SIG-M5 treated with dmso at 0.1 percent for 504 hours (cell line): ENCODE measurements at regions not wholly inside any gene's neighbourhood (a gene's known extent, or its start where the extent isn't known, plus 50 kb on each side); places are given as distances from the start of the nearest gene placed in this dataset.
A peak's percentile ranks its signal among the peaks of the same experiment; 100 is the strongest.

ENCODE experiments used
- DNase-seq: peaks from one replicate; lab custom pipeline; 2025; ENCODE audit not compliant: unreplicated experiment; lab: John Stamatoyannopoulos, UW

DNA sequence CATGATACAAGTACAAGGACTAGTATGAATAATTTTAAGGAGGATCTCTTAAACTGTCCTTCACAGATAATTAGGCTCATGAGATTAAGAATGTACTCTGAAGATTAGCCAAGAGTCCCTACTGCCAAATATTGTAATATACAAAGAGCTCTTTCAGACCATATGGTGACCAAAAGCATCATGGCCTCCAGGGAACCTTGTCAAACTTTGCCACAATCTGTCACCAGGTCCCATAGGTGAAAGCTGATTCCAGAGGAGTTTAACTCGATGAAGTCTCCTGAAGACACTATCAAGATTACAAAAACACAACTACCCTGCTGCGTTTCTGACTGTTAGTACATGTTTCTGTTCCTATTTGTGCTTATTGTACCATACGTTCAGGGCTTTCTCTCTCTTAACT lies 395.4 kb upstream of the ITGA1 start:
- DNase-seq = no peak

DNA sequence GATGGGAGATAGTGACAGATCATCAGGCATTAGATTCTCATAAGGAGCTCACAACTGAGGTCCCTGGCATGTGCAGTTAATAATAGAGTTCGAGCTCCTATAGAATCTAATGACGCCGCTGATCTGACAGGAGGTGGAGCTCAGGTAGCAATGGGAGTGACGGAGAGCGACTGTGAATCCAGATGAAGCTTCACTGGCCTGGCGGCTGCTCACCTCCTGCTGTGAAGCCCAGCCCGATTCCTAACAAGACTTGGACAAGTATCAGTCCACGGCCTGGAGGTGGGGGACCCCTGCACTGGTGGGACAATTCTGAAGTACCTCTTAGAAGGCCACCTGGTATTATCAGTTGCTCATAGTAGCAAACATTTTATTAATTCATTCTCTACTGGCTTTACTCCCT lies 377.9 kb upstream of the ITGA1 start:
- no peak for DNase-seq

DNA sequence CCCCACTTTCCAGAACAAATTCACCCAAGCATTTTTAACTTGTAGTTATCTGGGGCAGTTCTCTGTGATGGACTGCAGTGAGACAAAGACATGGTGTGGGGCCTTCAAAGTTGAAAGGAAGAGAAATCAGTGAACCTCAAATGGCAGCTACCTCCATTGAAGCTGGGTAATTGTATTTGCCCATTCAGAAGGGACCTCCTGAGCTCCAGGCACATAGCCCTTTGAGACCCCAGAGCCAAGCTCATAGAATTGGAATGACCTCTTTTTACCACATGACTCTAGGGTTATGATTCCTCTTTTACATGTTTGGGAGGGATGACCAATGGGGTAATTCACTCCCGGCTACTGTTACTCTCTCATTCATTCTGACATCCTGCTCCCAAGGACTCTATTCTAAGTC lies 368.4 kb upstream of the ITGA1 start:
- DNase-seq = no peak

DNA sequence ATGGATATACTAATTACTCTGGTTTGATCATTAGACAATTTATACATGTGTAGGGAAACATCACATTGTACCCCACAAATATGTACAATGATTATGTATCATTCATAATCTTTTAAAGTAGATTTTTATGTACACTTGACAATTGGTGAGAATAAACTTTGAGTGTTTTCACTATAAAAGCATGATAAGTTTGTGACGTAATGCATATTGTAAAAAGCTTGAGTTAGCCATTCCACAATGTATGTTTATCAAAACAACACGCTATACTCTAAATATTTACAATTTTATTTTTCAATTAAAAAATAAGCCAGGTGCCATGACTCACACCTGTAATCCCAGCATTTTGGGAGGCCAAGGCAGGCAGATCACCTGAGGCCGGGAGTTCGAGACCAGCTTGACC lies 360.1 kb upstream of the ITGA1 start:
- no peak for DNase-seq

DNA sequence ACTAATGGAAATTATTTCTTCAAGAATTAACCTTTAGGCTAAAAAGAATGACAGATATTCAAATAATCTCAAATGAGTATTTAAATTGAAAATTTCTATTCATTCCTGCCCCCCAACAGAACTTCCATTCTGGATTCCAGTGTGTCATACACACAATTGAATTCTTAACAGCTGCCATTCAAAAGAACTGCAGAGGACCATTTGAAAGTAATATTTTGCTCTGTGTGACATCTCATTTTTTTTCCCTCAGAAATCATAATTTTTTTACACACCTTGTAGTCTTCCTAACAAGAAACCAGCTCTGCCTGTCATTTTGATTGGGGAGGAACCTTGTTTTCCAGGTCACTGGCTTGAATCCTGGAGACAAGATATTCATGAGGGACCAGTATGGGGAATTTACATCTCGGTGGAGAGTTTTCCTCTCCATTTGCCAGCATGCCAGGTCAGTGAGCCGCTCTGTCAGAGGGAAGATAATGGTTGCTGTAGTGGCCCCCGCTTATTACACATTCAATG lies 358.7 kb upstream of the ITGA1 start:
- no peak for DNase-seq

DNA sequence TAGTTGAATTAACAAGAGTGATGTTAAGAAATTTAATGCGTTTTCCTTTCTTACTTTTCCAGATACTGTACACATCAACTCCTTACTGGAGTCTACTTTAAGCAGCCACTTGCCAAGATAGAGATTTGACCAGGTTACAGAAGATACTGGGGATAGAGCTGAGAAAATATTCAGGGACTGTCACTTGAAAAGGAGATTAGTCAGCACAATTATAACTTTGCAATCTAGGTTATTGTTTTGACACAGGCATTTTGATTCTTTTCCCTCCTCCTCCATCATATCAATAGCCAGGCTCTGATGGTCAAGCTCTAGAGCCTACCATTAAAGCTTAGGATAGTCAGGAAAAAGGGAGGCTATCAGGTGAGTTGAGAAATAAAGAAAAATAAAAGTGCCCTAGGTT lies 345.9 kb upstream of the ITGA1 start:
- no peak for DNase-seq

DNA sequence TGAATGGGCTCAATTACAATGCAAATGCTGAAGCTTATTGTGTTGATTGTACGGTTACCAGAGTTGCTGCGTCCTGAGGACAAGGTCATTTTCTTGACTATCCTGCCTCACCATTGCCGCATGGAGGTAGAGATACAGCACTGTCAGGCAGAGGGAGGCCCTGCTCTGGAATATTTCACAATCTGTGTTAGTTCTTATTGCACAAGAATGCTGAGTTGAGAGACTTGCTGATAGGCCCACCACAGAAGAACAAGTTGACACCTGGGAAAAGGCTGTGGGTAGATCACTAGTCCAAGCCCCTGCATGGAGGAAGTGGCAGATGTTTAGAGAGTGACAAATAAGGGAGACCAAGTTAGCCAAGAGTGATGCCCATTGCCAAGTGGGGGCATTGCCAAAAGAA lies 344.5 kb upstream of the ITGA1 start:
- DNase-seq = no peak

DNA sequence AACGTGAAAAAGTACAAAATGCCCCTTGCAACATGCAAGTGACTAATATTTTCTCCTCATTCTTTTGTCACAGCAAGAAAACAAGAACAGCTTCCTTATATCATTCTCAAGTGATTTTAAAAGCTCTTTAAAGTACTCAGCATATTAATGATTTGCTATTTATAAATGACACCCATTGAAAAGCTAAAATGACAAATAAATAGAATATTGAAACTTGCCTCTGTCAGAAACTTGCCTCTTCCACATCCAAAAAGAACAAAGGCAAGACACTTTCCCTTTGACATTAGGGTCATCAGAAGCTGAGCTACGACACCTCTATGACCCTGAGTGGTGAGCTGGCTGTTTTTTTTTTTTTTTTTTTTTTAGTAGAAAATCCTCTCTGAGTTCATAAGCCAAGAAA lies 339.6 kb upstream of the ITGA1 start:
- DNase-seq = no peak

DNA sequence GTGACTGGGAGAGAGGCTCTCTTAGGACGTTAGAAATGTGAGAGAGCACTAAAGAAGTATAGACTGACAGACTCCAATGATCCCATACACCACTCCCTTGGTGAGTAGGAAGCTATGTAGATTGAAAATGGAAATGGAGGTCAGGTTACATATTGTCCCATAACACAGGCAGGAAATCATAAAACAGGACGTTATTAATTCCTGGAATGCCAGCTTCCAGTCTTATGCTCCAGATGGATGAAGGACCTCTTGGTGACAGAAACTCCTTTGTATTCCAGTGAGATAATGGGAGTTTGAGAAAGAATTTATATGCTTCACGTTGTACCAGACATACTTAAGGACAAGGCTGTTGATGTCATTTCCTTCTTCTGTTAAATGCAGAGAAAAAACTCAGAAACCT lies 338.2 kb upstream of the ITGA1 start:
- DNase-seq = no peak

DNA sequence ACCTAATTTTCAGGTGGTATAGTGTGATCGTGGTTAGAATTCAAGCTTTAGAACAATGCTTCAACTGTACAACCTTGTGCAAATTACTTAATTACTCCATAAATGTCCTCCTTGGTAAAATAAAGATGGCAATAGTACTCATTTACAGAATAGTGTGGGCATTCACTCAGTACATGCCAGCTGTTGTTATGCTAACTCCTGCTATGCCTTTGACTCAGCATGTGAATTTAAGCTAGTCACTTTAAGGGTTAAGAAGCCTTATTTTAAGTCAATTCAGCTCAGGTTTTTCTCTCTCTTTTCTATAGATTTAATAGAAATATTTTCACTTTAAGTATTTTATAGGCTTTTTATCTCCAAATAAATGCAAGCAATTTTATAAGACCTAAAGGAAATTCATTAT lies 335.6 kb upstream of the ITGA1 start:
- no peak for DNase-seq

DNA sequence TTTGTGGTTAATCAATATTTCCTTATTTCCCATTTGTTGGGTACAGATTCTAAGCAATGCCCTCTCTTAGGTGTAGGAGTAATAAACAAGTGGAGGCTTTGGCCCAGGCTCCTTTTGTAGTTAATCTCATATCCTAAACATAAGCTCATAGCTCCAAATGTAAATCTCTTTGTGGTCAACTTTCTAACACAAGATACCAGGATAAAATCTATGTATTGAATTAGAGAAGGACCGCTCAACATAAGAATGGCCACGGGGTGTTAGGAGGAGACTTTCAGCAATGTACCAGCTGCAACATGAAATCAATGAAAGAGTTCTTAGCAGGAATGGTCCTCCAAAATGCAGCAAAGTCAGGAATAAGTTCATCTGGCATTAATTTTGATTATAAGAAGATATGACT lies 334.5 kb upstream of the ITGA1 start:
- DNase-seq = no peak

DNA sequence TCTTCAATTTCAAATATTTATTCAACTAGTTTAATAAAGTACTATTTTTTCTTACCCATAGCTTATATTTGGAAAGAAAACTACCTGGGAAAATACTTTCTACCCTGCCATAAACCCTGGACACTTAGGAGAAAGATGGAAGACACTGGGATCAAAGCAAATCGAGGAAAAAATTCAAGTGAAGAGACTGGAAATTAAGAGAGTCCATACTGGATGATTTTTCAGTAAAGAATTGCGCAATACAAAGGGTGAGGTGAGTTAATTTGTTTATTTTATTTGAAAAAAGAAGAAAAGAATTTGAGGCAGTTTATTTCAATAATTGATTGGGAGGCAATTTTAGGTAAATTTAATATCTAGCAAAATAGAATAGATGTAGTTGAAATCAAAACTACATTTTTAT lies 331.8 kb upstream of the ITGA1 start:
- DNase-seq = no peak

DNA sequence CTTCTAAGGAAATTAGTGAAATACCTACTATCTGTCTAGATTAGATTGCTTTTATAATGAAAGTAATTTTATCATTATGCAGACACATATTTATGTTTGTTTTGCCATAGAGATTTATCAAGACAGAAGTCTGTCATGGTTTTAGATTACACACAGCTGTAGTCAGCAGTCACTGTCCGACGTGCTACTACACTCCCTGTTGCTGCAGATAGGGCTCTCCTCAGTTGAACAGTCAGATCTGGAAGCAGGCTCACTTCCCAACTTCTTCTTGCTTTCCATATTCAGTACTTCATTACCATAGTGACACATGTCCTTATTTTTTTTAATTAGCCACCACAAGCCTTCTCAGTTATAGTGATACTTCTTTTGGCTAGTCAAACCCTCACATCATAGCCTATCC lies 329.9 kb upstream of the ITGA1 start:
- no peak for DNase-seq

DNA sequence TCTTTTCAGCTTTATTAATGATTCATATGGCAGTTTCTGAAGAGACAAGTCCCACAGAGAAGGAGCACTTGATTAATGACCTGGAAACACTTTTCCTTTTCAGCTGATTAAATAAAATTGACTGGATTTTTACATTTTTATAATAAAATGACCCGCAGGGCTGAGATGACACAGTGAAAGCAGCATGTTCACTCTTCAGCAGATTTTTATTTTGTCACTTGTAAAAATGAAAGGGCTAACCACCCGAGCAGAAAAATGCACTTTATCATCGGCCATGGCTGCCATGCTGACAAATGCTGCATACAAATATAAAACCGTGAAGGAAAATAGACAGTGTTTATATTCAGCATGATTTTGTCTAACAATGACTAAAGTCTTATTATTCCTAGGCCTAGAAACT lies 321.6 kb upstream of the ITGA1 start:
- DNase-seq = no peak

DNA sequence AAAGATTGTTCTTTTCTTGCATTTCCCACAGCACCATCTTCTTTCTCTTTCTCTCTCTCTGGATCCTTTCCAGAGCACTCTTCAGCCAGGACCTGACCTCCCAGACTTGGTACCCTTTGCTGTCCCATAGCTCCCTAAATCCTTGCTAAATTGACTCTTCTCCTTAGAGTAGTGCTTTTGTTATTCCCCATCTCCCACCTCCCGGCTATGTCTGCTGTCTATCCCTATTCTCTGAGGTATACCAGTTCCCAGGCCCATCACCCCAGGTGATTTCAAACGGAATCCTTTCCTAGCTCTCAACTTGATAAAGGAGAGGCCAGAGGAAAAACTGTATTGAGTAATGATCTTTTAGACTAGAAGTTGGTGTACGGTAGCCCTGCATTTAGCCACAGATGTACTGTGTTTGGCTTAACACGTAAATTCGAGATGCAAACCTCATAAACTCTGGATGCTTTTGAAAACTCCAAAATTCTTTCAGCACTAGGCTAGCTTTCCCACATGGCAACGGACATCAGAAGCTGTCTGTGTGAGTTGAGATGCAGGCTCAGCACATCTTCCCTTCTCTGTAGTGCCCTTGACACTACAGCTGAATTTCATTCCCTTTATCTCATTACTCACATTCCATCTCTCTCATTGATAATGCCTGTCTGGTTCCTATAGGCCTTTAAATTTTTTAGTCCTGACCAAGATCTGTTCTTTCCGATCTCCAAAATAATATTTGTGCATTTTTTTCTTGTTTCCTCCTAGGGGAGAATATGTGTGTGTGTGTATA lies 320.8 kb upstream of the ITGA1 start:
- DNase-seq = no peak

DNA sequence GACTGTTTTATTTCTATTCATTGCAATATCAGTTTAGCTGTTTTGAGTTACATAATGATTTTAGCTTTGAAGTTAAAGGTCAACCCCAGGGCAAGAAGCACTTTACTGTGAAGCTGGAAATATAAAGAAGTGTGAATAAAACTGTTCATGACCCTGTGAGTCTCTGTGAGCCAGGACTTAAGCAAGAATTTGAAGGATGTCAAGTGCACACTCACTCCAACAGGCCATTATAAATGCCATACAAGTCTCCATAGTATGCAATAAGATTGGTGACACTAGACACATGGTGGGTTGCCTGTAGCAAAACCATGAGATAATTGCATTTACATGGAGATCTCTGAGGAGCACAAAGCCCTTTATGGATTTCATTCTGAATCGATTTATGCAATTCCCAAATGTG lies 318.7 kb upstream of the ITGA1 start:
- DNase-seq = no peak

DNA sequence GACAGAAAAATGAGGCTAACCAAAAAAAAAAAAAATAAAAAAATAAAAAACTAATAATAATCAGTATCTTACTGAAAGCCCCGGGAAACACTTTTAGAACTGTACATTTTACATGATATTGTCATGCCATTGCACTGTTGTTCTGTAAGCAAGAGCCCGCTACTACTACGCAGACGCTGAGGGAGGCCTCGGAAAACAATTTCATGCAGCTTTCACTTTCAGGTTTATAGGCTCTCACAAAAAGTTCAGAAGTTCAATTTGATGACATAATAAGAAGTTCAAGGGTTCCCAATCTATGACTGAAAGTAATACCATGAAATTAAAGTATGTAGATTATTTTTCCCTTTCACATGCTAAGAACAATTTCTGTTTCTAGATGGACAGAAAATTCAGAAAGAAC lies 318.3 kb upstream of the ITGA1 start:
- DNase-seq = no peak

DNA sequence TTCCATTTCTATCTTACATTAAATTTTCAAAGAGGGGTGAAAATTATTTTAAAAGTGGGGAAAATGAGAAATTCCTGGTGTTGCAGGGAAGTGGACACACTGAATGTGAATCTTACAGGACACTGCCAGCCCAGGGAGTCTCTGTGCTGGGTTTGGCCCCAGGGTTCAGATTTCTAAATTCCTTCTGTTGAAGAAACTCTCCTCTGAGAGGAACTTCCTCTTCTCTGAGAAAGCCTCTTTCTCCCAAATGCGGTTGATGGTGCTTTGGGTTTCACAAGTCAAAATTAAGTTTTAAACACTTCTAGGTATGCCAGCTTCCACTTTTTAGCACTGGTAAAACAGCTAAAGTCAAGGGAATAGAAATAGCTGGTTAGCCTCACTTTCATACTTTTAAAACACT lies 317.9 kb upstream of the ITGA1 start:
- peak; percentile 43 for DNase-seq

DNA sequence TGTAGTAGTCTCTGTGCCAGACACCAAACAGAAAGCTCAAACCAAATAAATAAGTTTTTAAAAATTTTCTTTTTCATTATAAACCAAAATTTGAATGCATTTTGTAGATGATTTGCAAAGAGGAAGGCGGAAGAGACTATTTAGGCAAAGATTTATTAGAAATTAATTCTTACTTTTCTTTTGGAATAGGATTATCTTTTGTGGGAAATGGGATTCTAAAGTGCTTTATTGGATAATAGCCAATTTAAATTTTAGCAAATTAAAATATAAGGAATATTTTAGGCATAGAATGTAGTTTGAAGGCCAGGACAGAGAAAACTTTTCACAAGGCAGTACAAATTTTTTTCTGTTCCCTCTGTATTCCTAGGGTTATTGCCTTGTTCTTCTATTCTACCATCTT lies 311.4 kb upstream of the ITGA1 start:
- no peak for DNase-seq

DNA sequence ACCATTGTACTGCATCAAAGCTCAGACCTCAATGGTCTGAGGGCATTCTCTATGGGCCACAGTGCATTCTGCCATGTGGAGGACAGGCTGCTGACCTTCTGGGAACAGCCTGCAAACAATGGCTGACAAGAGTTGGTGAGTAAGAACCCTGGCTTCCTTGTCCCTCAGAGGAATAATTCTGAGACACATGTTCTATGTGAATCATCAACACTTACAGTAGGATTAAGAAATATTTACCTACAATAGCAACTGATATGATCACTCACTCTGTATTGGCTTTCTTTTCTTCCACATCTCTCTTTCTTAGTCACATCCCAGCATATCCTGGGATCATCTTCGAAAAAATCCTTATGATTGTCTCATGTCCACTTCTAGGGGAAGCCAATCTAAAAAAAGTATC lies 306.5 kb upstream of the ITGA1 start:
- DNase-seq = no peak

DNA sequence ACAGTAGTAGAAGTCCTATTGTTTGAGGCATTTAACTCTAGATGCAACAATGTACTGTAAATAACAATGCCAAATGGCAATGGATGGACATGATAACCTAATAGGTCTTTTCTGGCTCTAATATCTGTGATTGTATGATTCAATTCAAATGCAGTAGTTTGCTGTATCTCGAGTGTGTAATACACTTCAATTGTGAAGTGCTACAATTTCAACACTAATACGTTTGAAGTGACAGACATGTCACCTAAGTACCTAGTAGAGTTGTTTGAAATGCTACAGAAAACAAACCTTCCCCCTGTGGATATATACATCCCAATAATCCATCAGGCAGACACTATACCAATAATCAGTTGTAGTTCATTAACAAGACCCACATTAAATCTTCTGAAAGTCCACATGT lies 305.9 kb upstream of the ITGA1 start:
- DNase-seq = no peak

DNA sequence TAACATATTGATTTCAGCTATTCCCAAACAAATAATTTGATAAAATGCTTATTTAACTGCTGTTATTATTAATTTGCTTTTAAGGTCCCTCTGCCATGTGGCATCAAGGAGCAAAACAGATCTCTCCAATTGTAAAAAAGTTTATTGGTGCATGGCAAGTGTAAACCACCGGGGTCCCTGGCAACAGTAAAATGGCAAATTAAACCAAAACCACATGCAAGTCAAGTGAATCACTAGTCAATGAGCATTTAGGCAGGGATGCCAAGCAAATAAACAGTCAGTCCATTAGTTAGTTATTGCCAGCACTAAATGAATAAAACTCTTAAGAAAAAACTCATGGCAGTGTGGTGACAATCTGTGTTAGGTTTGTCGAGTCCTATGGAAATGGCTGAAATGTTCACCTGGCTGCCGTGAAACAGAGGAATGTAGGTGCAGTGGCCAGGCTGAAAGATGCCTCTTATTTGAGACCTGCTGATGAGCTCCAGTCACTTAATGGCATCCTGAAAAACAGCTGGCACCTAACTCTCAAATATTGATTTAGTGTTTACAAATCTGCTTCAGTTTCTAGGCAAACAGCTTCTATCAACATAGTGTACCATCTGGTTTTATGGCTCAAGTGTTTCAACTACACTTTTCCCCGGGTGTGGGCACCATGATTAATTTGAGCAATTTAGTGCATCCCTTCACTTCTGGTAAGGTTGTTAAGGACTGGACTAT lies 296.5 kb upstream of the ITGA1 start:
- DNase-seq = no peak

DNA sequence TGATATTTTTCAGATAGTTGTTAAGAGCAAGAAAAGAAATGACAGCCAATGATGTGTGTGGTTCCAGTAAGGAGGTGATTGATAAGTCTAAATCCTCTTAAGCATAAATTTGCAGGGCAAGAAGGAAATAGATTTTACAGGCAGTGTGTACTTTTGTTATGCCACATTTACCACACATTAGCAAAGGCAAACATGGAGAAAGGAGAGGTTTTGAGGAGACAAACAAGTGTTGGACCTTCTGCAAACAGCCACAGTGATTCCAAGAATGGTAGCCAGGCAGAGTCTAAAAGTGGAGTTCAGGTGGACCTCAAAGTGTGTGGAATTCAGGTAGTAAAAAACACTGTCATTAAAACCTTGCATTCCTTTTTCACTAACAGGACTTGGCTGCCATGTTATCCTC lies 295.9 kb upstream of the ITGA1 start:
- DNase-seq = no peak
